Endothelial cell (in vitro differentiated cells): ENCODE measurements at regions not wholly inside any gene's neighbourhood (a gene's known extent, or its start where the extent isn't known, plus 50 kb on each side); places are given as distances from the start of the nearest gene placed in this dataset.

Experiments
- DNase-seq: peaks from one replicate; pipeline ENCODE4 v3.0.0; 2021; ENCODE audit warnings: low spot score
- H3K27ac Mint-ChIP-seq: one replicate; pipeline ENCODE4 v1.8.0; 2021; ENCODE audit warnings: mixed read lengths, inconsistent platforms; ENCODE audit not compliant: unreplicated experiment
- H3K27me3 Mint-ChIP-seq: one replicate; pipeline ENCODE4 v1.8.0; 2021; ENCODE audit warnings: mild to moderate bottlenecking, moderate library complexity, mixed read lengths, inconsistent platforms; ENCODE audit not compliant: unreplicated experiment
- H3K36me3 Mint-ChIP-seq: one replicate; pipeline ENCODE4 v1.8.0; 2021; ENCODE audit warnings: mild to moderate bottlenecking, low read depth, mixed read lengths, inconsistent platforms; ENCODE audit not compliant: unreplicated experiment
- H3K4me1 Mint-ChIP-seq: one replicate; pipeline ENCODE4 v1.8.0; 2021; ENCODE audit warnings: mild to moderate bottlenecking, mixed read lengths, inconsistent platforms; ENCODE audit not compliant: unreplicated experiment
- H3K4me3 Mint-ChIP-seq: one replicate; pipeline ENCODE4 v1.8.0; 2021; ENCODE audit warnings: mild to moderate bottlenecking, mixed read lengths, inconsistent platforms; ENCODE audit not compliant: unreplicated experiment
- H3K9me3 Mint-ChIP-seq: one replicate; pipeline ENCODE4 v1.8.0; 2021; ENCODE audit warnings: mixed read lengths, inconsistent platforms; ENCODE audit not compliant: unreplicated experiment
- CTCF ChIP-seq: fragments of 200-600 bp; sonication (generic); IDR thresholded peaks from one replicate; pipeline ENCODE4 v1.5.0; 2021; ENCODE audit warnings: antibody characterized with exemption; ENCODE audit not compliant: unreplicated experiment

GRCh38 chr9:30196941-30197340, 2187.5 kb upstream of the ACO1 start:
- Mint-ChIP-seq H3K27ac (no peak overlapping the region), H3K27me3 (peaks cover 6% of the 10 kb centered on the region), H3K4me3 (no peak overlapping the region), H3K4me1 (no peaks in the 10 kb centered on the region), H3K36me3 (peaks cover 7% of the 10 kb centered on the region), H3K9me3 (peaks cover 5% of the 10 kb centered on the region)
- DNase-seq = no peak
- TF ChIP-seq CTCF = no peak

- no peak for TF ChIP-seq CTCF
- Mint-ChIP-seq H3K27me3 (peaks cover 6% of the 10 kb centered on the region), H3K9me3 (peaks cover 5% of the 10 kb centered on the region), H3K4me1 (no peaks in the 10 kb centered on the region), H3K36me3 (peaks cover 7% of the 10 kb centered on the region), H3K27ac (no peak overlapping the region), H3K4me3 (no peak overlapping the region)
- DNase-seq = no peak
These were observed 2187.0 kb upstream of the ACO1 start for GRCh38 chr9:30197453-30197852.

DNA sequence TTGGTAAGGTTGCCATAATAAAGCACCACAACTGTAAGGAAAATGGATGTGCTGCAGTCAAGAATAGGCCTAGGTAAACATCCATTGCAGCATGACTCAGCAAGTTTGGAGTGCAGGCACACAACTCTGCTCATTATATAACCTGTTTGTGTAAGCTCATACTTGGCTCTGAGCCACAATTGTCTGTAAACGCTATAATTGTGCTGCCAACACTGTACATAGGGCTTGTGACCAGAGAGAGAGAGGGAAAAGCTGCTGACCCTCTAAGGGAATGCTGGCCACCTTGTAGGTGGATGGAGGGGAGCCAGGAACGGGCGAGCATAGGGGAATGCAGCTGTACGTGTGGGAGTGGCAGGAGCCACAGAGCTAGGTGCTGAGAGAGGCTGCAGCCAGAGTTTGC, 2186.5 kb upstream of the ACO1 start:
- Mint-ChIP-seq H3K4me1 (no peaks in the 10 kb centered on the region), H3K9me3 (peaks cover 5% of the 10 kb centered on the region), H3K4me3 (no peak overlapping the region), H3K27ac (no peak overlapping the region), H3K27me3 (peaks cover 6% of the 10 kb centered on the region), H3K36me3 (peaks cover 7% of the 10 kb centered on the region)
- no peak for TF ChIP-seq CTCF
- DNase-seq = no peak

GRCh38 chr9:30198463-30199309, 2185.8 kb upstream of the ACO1 start:
- DNase-seq = no peak
- Mint-ChIP-seq H3K27me3 (peaks cover 6% of the 10 kb centered on the region), H3K9me3 (peaks cover 5% of the 10 kb centered on the region), H3K4me3 (no peak overlapping the region), H3K4me1 (no peaks in the 10 kb centered on the region), H3K27ac (no peak overlapping the region), H3K36me3 (peaks cover 7% of the 10 kb centered on the region)
- TF ChIP-seq CTCF = no peak

GRCh38 chr9:30201024-30201423, 2183.4 kb upstream of the ACO1 start:
- Mint-ChIP-seq H3K4me3 (no peak overlapping the region), H3K27ac (no peak overlapping the region), H3K36me3 (peaks cover 7% of the 10 kb centered on the region), H3K9me3 (peaks cover 5% of the 10 kb centered on the region), H3K4me1 (no peaks in the 10 kb centered on the region), H3K27me3 (peaks cover 6% of the 10 kb centered on the region)
- TF ChIP-seq CTCF = no peak
- no peak for DNase-seq
